HEK293T (cell line): ENCODE measurements at regions not wholly inside any gene's neighbourhood (a gene's known extent, or its start where the extent isn't known, plus 50 kb on each side); places are given as distances from the start of the nearest gene placed in this dataset.

Source experiments
- ARNT ChIP-seq: fragments of 450-650 bp; IDR thresholded peaks from 2 replicates; pipeline ENCODE4 v1.6.1; 2017; ENCODE audit warnings: mild to moderate bottlenecking
- BHLHE40 ChIP-seq: fragments of 450-650 bp; IDR thresholded peaks from 2 replicates; pipeline ENCODE4 v1.6.1; 2016; ENCODE audit warnings: mild to moderate bottlenecking, moderate library complexity, borderline replicate concordance
- ELF4 ChIP-seq: fragments of 450-650 bp; IDR thresholded peaks from 2 replicates; pipeline ENCODE4 v1.6.1; 2017; ENCODE audit warnings: antibody characterized with exemption
- FOXK2 ChIP-seq: fragments of 450-650 bp; IDR thresholded peaks from 2 replicates; pipeline ENCODE4 v1.6.1; 2016; ENCODE audit warnings: mild to moderate bottlenecking
- L3MBTL2 ChIP-seq: fragments of 450-650 bp; conservative IDR thresholded peaks from 2 replicates; pipeline ENCODE4 v1.6.1; 2016; ENCODE audit warnings: mild to moderate bottlenecking
- SUZ12 ChIP-seq: fragments of 450-650 bp; IDR thresholded peaks from 2 replicates; pipeline ENCODE4 v1.6.1; 2016; ENCODE audit warnings: mild to moderate bottlenecking
- TF ChIP-seq, protein P1 (sequence below): fragments of 450-650 bp; IDR thresholded peaks from 2 replicates; pipeline ENCODE4 v1.6.1; 2016

DNA sequence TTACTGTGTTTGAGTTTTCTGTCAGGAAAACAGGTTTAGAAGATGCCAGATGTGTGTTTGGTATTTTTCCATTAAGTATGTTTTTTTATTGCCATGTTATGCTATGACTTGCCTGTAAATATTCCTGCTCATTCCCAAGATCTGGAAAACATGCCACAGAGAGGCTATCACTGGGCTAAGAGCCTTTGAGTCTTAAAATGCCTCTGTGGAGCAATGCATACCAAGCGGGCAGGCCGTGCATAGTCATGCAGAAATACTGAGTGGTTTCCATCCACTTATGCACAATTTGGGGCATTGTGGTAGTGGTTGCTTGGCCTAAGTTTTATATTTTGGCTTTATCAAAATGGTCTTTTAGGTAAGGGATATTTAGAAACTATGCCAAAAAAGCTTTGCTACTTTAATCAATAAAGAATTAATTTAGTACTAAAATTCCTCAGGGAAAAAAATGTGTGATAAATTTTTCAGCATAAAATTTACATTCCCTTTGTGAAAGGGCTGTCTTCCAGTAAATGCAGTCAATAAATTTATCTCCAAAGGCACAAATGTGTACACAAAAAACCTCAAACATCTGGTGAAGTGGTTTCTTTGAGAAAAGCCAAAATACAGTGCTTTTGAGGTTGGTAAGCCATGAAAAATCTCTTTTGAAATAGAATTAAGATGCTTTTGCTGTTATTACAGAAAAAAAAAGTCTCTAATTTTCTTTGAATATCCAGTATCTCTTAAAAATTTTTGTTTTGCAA, 341.3 kb upstream of the FBXO33 start:
- TF ChIP-seq, protein P1, sequence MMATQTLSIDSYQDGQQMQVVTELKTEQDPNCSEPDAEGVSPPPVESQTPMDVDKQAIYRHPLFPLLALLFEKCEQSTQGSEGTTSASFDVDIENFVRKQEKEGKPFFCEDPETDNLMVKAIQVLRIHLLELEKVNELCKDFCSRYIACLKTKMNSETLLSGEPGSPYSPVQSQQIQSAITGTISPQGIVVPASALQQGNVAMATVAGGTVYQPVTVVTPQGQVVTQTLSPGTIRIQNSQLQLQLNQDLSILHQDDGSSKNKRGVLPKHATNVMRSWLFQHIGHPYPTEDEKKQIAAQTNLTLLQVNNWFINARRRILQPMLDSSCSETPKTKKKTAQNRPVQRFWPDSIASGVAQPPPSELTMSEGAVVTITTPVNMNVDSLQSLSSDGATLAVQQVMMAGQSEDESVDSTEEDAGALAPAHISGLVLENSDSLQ: no peak
- TF ChIP-seq FOXK2 (no peak), ELF4 (no peak), BHLHE40 (no peak), ARNT (no peak), SUZ12 (no peak), L3MBTL2 (no peak)
